ENCODE measurements at regions not wholly inside any gene's neighbourhood (a gene's known extent, or its start where the extent isn't known, plus 50 kb on each side); places are given as distances from the start of the nearest gene placed in this dataset.

- Histone ChIP-seq H3K4me3 (replicated peaks in 1 of 3; ENCODE audit: low read depth in 2 of 3, low read length in 3 of 3) (no peak overlapping the region), H2AFZ (ENCODE audit: insufficient read depth, low read depth, low read length, poor library complexity, severe bottlenecking) (no peak overlapping the region), H3K36me3 (replicated peaks in 1 of 2; ENCODE audit: control insufficient read depth in 1 of 2, insufficient read depth in 2 of 2, low read length in 2 of 2) (no peaks in the 10 kb centered on the region), H4K20me1 (ENCODE audit: insufficient read depth, low read length) (no peaks in the 10 kb centered on the region), H3K27me3 (ENCODE audit: control insufficient read depth in 2 of 2, insufficient read depth in 2 of 2, low read length in 2 of 2) (no peaks in the 10 kb centered on the region), H3K9me3 (replicated peaks in 1 of 2; ENCODE audit: control insufficient read depth in 1 of 2, insufficient read depth in 1 of 2, low read length in 2 of 2) (no peaks in the 10 kb centered on the region), H3K4me2 (replicated peaks; ENCODE audit: extremely low read depth, low read length, poor library complexity, severe bottlenecking) (no peak overlapping the region), H3K27ac (ENCODE audit: low read depth in 1 of 2, low read length in 2 of 2) (no peak overlapping the region), H3K9ac (ENCODE audit: insufficient read depth, low read length, poor library complexity, severe bottlenecking) (no peak overlapping the region), H3K79me2 (ENCODE audit: insufficient read depth, low read length) (no peaks in the 10 kb centered on the region), H3K4me1 (ENCODE audit: control insufficient read depth in 1 of 2, insufficient read depth in 2 of 2, low read length in 2 of 2) (peaks cover 4% of the 10 kb centered on the region in 2 donors)
- Mint-ChIP-seq H3K27me3 (ENCODE audit: low read depth in 3 of 3) (peaks cover 0 to 4% (median 0%) of the 10 kb centered on the region in 3 donors), H3K4me1 (peaks cover 4% of the 10 kb centered on the region), H3K4me3 (no peak overlapping the region), H3K9me3 (peaks cover 0 to 3% (median 0%) of the 10 kb centered on the region in 7 donors), H3K27ac (no peak overlapping the region), H3K36me3 (no peaks in the 10 kb centered on the region)
- intact Hi-C loops (cut with micrococcal nuclease), result no loop called here
- TF ChIP-seq CTCF (IDR thresholded peaks at IDR 0.05), result no peak
- no peak for DNase-seq
- no CpG with 5 or more reads among the region's 4 CpGs for WGBS (ENCODE audit: insufficient coverage)
Observed at GRCh38 chrX:96373047-96373355, 311.6 kb upstream of the DIAPH2 start.

GRCh38 chrX:96376266-96376665 lies 308.4 kb upstream of the DIAPH2 start:
- Histone ChIP-seq H3K36me3 (replicated peaks in 1 of 2; ENCODE audit: control insufficient read depth in 1 of 2, insufficient read depth in 2 of 2, low read length in 2 of 2) (no peaks in the 10 kb centered on the region), H3K9ac (ENCODE audit: insufficient read depth, low read length, poor library complexity, severe bottlenecking) (no peak overlapping the region), H3K9me3 (replicated peaks in 1 of 2; ENCODE audit: control insufficient read depth in 1 of 2, insufficient read depth in 1 of 2, low read length in 2 of 2) (no peaks in the 10 kb centered on the region), H4K20me1 (ENCODE audit: insufficient read depth, low read length) (no peaks in the 10 kb centered on the region), H3K4me2 (replicated peaks; ENCODE audit: extremely low read depth, low read length, poor library complexity, severe bottlenecking) (no peak overlapping the region), H3K27ac (ENCODE audit: low read depth in 1 of 2, low read length in 2 of 2) (no peak overlapping the region), H3K27me3 (ENCODE audit: control insufficient read depth in 2 of 2, insufficient read depth in 2 of 2, low read length in 2 of 2) (no peaks in the 10 kb centered on the region), H3K4me3 (replicated peaks in 1 of 3; ENCODE audit: low read depth in 2 of 3, low read length in 3 of 3) (no peak overlapping the region), H2AFZ (ENCODE audit: insufficient read depth, low read depth, low read length, poor library complexity, severe bottlenecking) (no peak overlapping the region), H3K79me2 (ENCODE audit: insufficient read depth, low read length) (no peaks in the 10 kb centered on the region), H3K4me1 (ENCODE audit: control insufficient read depth in 1 of 2, insufficient read depth in 2 of 2, low read length in 2 of 2) (peaks cover 4% of the 10 kb centered on the region in 2 donors)
- no peak overlapping the region for H3K4me3 Mint-ChIP-seq
- H3K4me1 Mint-ChIP-seq, result peaks cover 4% of the 10 kb centered on the region
- H3K36me3 Mint-ChIP-seq, result no peaks in the 10 kb centered on the region
- H3K9me3 Mint-ChIP-seq, result peaks cover 0 to 3% (median 0%) of the 10 kb centered on the region in 7 donors
- WGBS (ENCODE audit: insufficient coverage), result no CpG with 5 or more reads among the region's 2 CpGs
- intact Hi-C loops (cut with micrococcal nuclease), result no loop called here
- TF ChIP-seq CTCF (IDR thresholded peaks at IDR 0.05), result no peak
- H3K27ac Mint-ChIP-seq, result no peak overlapping the region
- no peak for DNase-seq
- peaks cover 0 to 4% (median 0%) of the 10 kb centered on the region in 3 donors for H3K27me3 Mint-ChIP-seq (ENCODE audit: low read depth in 3 of 3)

Data from CD14-positive monocyte (primary cell).